LNCaP clone FGC (cell line): ENCODE measurements at regions not wholly inside any gene's neighbourhood (a gene's known extent, or its start where the extent isn't known, plus 50 kb on each side); places are given as distances from the start of the nearest gene placed in this dataset.

ENCODE experiments used
- DNase-seq: peaks from one replicate; pipeline ENCODE4 v3.0.0-alpha.2; 2011; ENCODE audit warnings: low read depth
- H3K4me3 ChIP-seq: 2 replicates; pipeline ENCODE4 v1.5.1; 2011; ENCODE audit warnings: mild to moderate bottlenecking, low read depth, low read length, control low read depth
- TF ChIP-seq, protein P1 (sequence below): IDR thresholded peaks from 2 replicates; pipeline ENCODE4 v1.5.1; 2012; ENCODE audit warnings: mild to moderate bottlenecking; ENCODE audit not compliant: control insufficient read depth, insufficient read depth; ENCODE audit errors: extremely low read depth

DNA sequence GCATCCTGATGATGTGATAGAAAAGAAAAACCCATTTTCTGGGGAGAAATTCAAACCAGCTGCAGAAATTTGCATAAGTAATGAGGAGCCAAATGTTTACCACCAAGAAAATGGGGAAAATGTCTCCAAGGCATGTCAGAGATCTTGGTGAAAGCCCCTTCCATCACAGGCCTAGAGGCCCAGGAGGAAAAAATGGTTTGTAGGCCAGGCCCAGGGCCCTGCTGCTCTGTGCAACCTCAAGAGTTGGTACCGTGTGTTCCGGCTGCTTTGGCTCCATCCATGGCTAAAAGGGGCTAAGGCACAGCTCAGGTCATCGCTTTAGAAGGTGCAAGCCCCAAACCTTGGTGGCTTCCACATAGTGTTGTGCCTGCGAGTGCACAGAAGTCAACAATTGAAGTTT, 543.1 kb downstream of the ZNF608 start:
- DNase-seq = no peak
- TF ChIP-seq, protein P1, sequence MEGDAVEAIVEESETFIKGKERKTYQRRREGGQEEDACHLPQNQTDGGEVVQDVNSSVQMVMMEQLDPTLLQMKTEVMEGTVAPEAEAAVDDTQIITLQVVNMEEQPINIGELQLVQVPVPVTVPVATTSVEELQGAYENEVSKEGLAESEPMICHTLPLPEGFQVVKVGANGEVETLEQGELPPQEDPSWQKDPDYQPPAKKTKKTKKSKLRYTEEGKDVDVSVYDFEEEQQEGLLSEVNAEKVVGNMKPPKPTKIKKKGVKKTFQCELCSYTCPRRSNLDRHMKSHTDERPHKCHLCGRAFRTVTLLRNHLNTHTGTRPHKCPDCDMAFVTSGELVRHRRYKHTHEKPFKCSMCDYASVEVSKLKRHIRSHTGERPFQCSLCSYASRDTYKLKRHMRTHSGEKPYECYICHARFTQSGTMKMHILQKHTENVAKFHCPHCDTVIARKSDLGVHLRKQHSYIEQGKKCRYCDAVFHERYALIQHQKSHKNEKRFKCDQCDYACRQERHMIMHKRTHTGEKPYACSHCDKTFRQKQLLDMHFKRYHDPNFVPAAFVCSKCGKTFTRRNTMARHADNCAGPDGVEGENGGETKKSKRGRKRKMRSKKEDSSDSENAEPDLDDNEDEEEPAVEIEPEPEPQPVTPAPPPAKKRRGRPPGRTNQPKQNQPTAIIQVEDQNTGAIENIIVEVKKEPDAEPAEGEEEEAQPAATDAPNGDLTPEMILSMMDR = no peak
- H3K4me3 ChIP-seq = no peak overlapping the region

DNA sequence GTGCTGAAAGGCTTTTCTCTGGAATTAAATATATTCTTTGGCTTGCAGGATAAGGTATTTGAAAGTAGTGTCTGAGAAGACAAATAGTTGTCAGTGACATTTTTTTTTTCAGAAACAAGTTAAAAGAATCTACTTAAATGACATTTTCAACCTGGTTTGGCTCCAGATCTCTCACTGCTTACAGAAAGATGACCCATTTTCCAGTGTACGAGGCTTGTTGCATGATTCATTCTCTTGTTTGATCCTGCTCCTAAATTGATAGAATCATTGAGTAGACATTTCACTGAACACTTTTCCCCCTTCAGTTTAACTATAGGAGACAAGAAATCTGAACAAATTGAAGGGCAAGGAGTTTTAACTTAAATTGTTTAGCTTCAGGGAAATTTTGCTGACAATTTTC, 546.1 kb downstream of the ZNF608 start:
- TF ChIP-seq, protein P1 = no peak
- no peak for DNase-seq
- no peak overlapping the region for H3K4me3 ChIP-seq

DNA sequence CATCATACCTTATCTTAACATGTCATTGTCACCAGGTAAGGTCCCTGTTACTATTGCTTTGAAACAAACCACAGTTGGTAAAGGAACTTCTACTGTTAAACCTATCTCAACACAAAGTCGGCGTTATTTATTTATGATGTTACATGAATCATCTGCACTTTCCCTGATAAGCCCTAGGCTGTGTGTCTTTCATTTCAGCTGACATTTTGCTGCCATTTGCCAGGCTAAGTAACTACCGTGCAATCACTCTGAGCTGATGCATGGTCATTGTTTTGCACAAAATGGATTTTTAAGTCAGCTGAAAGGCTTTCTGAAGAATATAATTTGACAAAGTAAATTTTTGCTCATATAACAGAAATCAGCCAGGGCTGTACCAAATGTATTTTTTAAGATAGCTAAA, 546.5 kb downstream of the ZNF608 start:
- TF ChIP-seq, protein P1 = no peak
- no peak for DNase-seq
- H3K4me3 ChIP-seq = no peak overlapping the region

DNA sequence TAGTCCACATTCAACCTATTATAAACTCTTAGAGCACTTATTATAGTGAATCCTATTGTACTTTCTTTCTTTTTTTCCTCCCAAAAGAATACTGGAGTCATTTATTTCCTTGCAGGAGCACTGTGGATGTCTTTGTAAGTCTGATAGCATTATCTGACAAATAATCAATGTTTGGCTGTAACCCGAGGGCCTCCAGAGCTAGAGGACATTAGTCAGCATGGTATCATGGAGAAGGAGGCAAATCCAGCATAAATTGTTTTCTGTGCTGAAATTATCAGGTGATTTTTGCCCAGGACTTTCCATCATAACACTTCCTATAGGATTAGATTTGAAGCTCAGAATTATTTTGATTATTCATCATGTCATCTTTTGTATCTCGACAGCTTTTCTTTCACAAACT, 551.0 kb downstream of the ZNF608 start:
- no peak overlapping the region for H3K4me3 ChIP-seq
- TF ChIP-seq, protein P1 = no peak
- DNase-seq = no peak

DNA sequence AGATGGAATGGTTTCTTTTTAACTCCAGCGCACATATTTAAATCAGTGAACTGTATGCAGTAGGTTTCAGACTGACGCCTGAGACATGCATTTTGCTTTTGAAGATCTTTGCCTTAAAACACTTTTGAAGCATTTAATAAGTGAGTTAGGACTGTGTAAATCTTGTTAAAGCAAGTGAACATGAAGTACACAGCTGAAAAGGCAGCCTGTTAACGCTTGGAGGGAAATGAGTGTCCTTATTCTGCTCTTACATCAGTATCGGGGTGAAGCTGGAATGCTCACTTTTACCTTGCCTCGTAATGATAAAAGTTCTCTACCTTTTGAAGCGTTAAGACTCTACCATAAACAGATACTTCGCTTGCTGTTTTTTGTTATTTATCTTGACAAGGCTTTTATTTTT, 552.2 kb downstream of the ZNF608 start:
- H3K4me3 ChIP-seq = no peak overlapping the region
- DNase-seq = no peak
- TF ChIP-seq, protein P1 = no peak

DNA sequence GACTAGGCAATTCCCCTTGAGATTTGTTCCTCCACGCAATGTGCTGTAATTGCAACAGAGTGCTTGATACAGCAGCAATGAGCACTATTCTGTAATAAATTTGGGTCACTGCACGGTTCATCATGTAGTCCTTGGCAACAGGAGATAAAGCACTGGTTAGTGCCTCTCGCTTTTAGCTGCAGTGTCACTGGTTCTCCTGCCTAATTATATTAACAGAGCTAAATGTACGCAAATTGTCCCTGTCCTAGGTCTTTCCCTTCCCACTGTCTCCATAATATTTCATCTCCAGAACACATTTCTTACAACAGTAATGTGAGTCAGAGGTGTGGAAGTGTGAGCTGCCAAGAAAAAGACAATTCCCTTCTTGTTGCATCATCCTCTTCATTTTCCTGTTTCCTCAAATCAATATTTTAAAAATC, 553.1 kb downstream of the ZNF608 start:
- no peak for DNase-seq
- H3K4me3 ChIP-seq = no peak overlapping the region
- TF ChIP-seq, protein P1 = no peak

DNA sequence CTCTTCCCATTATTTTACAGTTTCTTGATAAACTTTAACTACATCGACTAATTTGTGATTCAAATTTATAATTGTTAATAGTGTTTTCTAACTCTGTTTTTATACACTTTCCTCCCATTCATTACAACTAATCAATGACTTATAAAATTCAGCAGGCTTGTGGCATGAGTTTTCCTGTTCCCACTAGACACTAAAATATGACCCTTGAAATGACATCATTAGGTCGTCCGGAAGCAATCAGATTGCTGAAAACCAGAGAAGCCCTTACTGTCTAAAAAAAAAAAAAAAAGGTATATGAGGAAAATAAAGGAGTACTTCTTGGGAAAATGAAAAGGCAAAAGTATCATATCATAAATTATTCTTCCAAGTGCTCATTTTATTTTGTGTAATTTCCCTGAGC, 553.7 kb downstream of the ZNF608 start:
- H3K4me3 ChIP-seq = no peak overlapping the region
- no peak for DNase-seq
- TF ChIP-seq, protein P1 = no peak
